K562 (cell line): ENCODE measurements at regions not wholly inside any gene's neighbourhood (a gene's known extent, or its start where the extent isn't known, plus 50 kb on each side); places are given as distances from the start of the nearest gene placed in this dataset.

Source experiments
- ATAC-seq: fragments of 200-7000 bp; cut with Tn5 transposase; 3 replicates; pipeline ENCODE4 v1.9.1; 2020; ENCODE audit warnings: moderate library complexity
- BruUV-seq: library from RNA; stranded (reverse); fragments of 400-500 nt; replicated peaks from 2 replicates; lab custom pipeline; 2021; lab: Mats Ljungman, UMichigan
- CTCF ChIA-PET: fragments of 300-600 bp; formaldehyde crosslinking; extraction: SDS; loops from one replicate; lab custom pipeline; 2021; ENCODE audit warnings: low intra/inter-chr PET ratio; lab: Yijun Ruan, JAX
- POLR2A ChIA-PET: fragments of 300-600, 350-650 bp; sonication (Branson Sonifier 250); formaldehyde crosslinking; extraction: SDS; loops from one replicate; lab custom pipeline; 2021; ENCODE audit warnings: antibody characterized with exemption, inconsistent platforms; lab: Yijun Ruan, JAX
- DNase-seq, 4 experiments: peaks; one replicate each; pipeline versions ENCODE4 v3.0.0 to v3.0.0-alpha.2; 2011 to 2018; ENCODE audit warnings: low spot score in 3 of 4, mixed read lengths in 3 of 4; ENCODE audit errors: extremely low read depth in 1 of 4
- FAIRE-seq: peaks from 2 replicates; lab custom pipeline; 2011; peaks lifted over from hg19 to GRCh38; lab: Jason Lieb, UNC
- H2AFZ ChIP-seq: 2 replicates; pipeline ENCODE4 v1.6.0; 2011; ENCODE audit warnings: low read depth, low read length, control low read depth, inconsistent platforms
- H3K27ac ChIP-seq: fragments of 200-600 bp; 3 replicates; pipeline ENCODE4 v1.8.0; 2011; ENCODE audit warnings: low read depth, mild to moderate bottlenecking, control low read depth, inconsistent platforms, low read length, moderate library complexity, mixed read lengths; ENCODE audit errors: extremely low read depth
- H3K27me3 ChIP-seq, 2 experiments: fragments of 300-600 bp in 1 of 2; 2 replicates in 1 of 2; 3 replicates in 1 of 2; pipeline versions ENCODE4 v1.6.0 to v1.8.0; 2011; ENCODE audit warnings: inconsistent platforms in 2 of 2, low read length in 2 of 2, mild to moderate bottlenecking in 1 of 2, mixed read lengths in 1 of 2, moderate library complexity in 1 of 2; ENCODE audit not compliant: control insufficient read depth in 2 of 2, insufficient read depth in 2 of 2
- H3K36me3 ChIP-seq: fragments of 300-600 bp; 3 replicates; pipeline ENCODE4 v1.8.0; 2011; ENCODE audit warnings: mild to moderate bottlenecking, low read length, inconsistent platforms; ENCODE audit not compliant: control insufficient read depth, insufficient read depth
- H3K4me1 ChIP-seq, 2 experiments: fragments of 200-600 bp in 1 of 2; replicated peaks in 1 of 2; 2 replicates in 1 of 2; 3 replicates in 1 of 2; pipeline versions ENCODE4 v1.5.1 to v1.8.0; 2011; ENCODE audit warnings: inconsistent platforms in 2 of 2, low read length in 2 of 2, mild to moderate bottlenecking in 1 of 2, mixed read lengths in 1 of 2, moderate library complexity in 1 of 2; ENCODE audit not compliant: control insufficient read depth in 2 of 2, insufficient read depth in 2 of 2
- H3K4me2 ChIP-seq: 2 replicates; pipeline ENCODE4 v1.6.1; 2011; ENCODE audit warnings: low read length, control low read depth, inconsistent platforms, mixed read lengths; ENCODE audit not compliant: insufficient read depth
- H3K4me3 ChIP-seq: fragments of 200-600 bp; sonication (generic), shearing (Covaris generic); 2 replicates; pipeline ENCODE4 v1.5.1; 2016; ENCODE audit warnings: control low read depth, inconsistent platforms
- H3K79me2 ChIP-seq: fragments of 200-600 bp; 3 replicates; pipeline ENCODE4 v1.8.0; 2011; ENCODE audit warnings: low read length, inconsistent platforms; ENCODE audit not compliant: control insufficient read depth, insufficient read depth
- H3K9ac ChIP-seq, 2 experiments: 2 replicates each; pipeline versions ENCODE4 v1.6.0 to v1.6.1; 2011; ENCODE audit warnings: low read depth in 2 of 2, low read length in 2 of 2, control low read depth in 1 of 2, inconsistent platforms in 1 of 2, mild to moderate bottlenecking in 1 of 2, mixed read lengths in 1 of 2; ENCODE audit not compliant: insufficient read depth in 1 of 2
- H3K9me1 ChIP-seq: one replicate; pipeline ENCODE4 v1.6.0; 2011; ENCODE audit warnings: inconsistent platforms, mild to moderate bottlenecking, low read length, moderate library complexity; ENCODE audit not compliant: control insufficient read depth, insufficient read depth
- H3K9me3 ChIP-seq: replicated peaks from 2 replicates; pipeline ENCODE4 v1.5.1; 2011; ENCODE audit warnings: low read depth, low read length, inconsistent platforms; ENCODE audit not compliant: control insufficient read depth, insufficient read depth
- H4K20me1 ChIP-seq: replicated peaks from 2 replicates; pipeline ENCODE4 v1.6.1; 2011; ENCODE audit warnings: low read length, inconsistent platforms, mixed read lengths; ENCODE audit not compliant: control insufficient read depth, insufficient read depth
- CHAMP1 ChIP-seq: fragments of 450-650 bp; IDR thresholded peaks from 2 replicates; pipeline ENCODE4 v1.6.1; 2016; ENCODE audit warnings: mild to moderate bottlenecking
- CHD7 ChIP-seq: fragments of 200-600 bp; sonication (generic); IDR thresholded peaks from one replicate; pipeline ENCODE4 v1.6.1; 2012; ENCODE audit warnings: mild to moderate bottlenecking, low read depth, low read length, inconsistent platforms
- HNRNPH1 ChIP-seq: fragments of 200-400 bp; formaldehyde crosslinking; optimal IDR thresholded peaks from 2 replicates; pipeline ENCODE3; 2017; ENCODE audit warnings: low read depth, mild to moderate bottlenecking, low read length, moderate library complexity
- NCOA1 ChIP-seq: fragments of 450-650 bp; IDR thresholded peaks from 2 replicates; pipeline ENCODE4 v1.6.1; 2016; ENCODE audit warnings: low read depth
- RBM25 ChIP-seq: fragments of 200-400 bp; formaldehyde crosslinking; IDR thresholded peaks from 2 replicates; pipeline ENCODE4 v1.6.1; 2018; ENCODE audit warnings: low read length, low read depth, moderate library complexity; ENCODE audit not compliant: severe bottlenecking
- SREBF2 ChIP-seq: sonication (generic); formaldehyde crosslinking; IDR thresholded peaks from 2 replicates; pipeline ENCODE4 v1.4.0; 2020; ENCODE audit warnings: mild to moderate bottlenecking, missing genetic modification reagents
- STAT5B ChIP-seq: fragments of 250-450 bp; sonication (Bioruptor Pico); IDR thresholded peaks from 2 replicates; pipeline ENCODE4 v1.8.0; 2021; ENCODE audit warnings: mild to moderate bottlenecking, inconsistent platforms
- ZNF766 ChIP-seq: fragments of 200-800 bp; sonication (Bioruptor generic); conservative IDR thresholded peaks from 2 replicates; pipeline ENCODE4 v1.6.1; 2016; ENCODE audit warnings: missing genetic modification characterization, missing compliant biosample characterization
- WGBS: fragments of 100-300 bp; shearing (Covaris generic); methylation state at CpG from one replicate; pipeline ENCODE4 v1.1.6; 2016; ENCODE audit warnings: low coverage, mixed read lengths; ENCODE audit not compliant: insufficient coverage; ENCODE audit errors: missing lambda C conversion rate; 5-methylcytosine and 5-hydroxymethylcytosine counted together
- in situ Hi-C: fragments of 300-500 bp; cut with MboI; formaldehyde crosslinking; loops from 4 replicates; pipeline ENCODE4 v1.15.0; 2018; ENCODE audit warnings: inconsistent platforms, mixed read lengths
- intact Hi-C: fragments of 100-400 bp; cut with micrococcal nuclease; formaldehyde crosslinking; loops from 2 replicates; pipeline ENCODE4 v1.14.2; 2022

GRCh38 chr13:79625517-79625916 is 144.6 kb downstream of the NDFIP2 start:
- no peak for ATAC-seq
- no peak for FAIRE-seq
- CTCF ChIA-PET: no interaction called here
- H3K27me3 ChIP-seq: no peaks in the 10 kb centered on the region
- no peak overlapping the region for H2AFZ ChIP-seq
- POLR2A ChIA-PET: no interaction called here
- intact Hi-C loops: no loop called here
- H3K9me3 ChIP-seq: no peaks in the 10 kb centered on the region
- H4K20me1 ChIP-seq: no peaks in the 10 kb centered on the region
- DNase-seq: no peak
- no peaks in the 10 kb centered on the region for H3K36me3 ChIP-seq
- no peak overlapping the region for H3K4me3 ChIP-seq
- no peaks in the 10 kb centered on the region for H3K79me2 ChIP-seq
- no peak overlapping the region for H3K9ac ChIP-seq
- WGBS: 6% methylated on average over 1 of the region's 1 CpG
- H3K9me1 ChIP-seq: no peaks in the 10 kb centered on the region
- no TSS peak for BruUV-seq
- no peak overlapping the region for H3K4me2 ChIP-seq
- H3K27ac ChIP-seq: no peak overlapping the region
- no peaks in the 10 kb centered on the region for H3K4me1 ChIP-seq
- in situ Hi-C loops: no loop called here
- TF ChIP-seq SREBF2 (no peak), CHAMP1 (no peak), CHD7 (no peak), HNRNPH1 (no peak), STAT5B (CRISPR knock-in tag) (no peak), NCOA1 (no peak), ZNF766 (CRISPR knock-in tag) (no peak), RBM25 (no peak)
